H1 (cell line): ENCODE measurements at regions not wholly inside any gene's neighbourhood (a gene's known extent, or its start where the extent isn't known, plus 50 kb on each side); places are given as distances from the start of the nearest gene placed in this dataset.

Source experiments
- CTCF ChIA-PET: fragments of 300-600 bp; sonication (Branson Sonifier 250); formaldehyde crosslinking; loops from one replicate; lab custom pipeline; 2021; ENCODE audit not compliant: partially characterized antibody; lab: Charles Lee
- POLR2A ChIA-PET: fragments of 300-600 bp; sonication (Branson Sonifier 250); formaldehyde crosslinking; loops from one replicate; lab custom pipeline; 2021; ENCODE audit warnings: inconsistent platforms; ENCODE audit not compliant: partially characterized antibody; lab: Charles Lee
- DNase-seq, 2 experiments: peaks; one replicate each; pipeline versions ENCODE4 v3.0.0 to v3.0.0-alpha.2; 2010 to 2022; ENCODE audit warnings: low spot score in 2 of 2, low read depth in 1 of 2, mixed read lengths in 1 of 2
- FAIRE-seq: peaks from 2 replicates; lab custom pipeline; 2011; peaks lifted over from hg19 to GRCh38; lab: Jason Lieb, UNC
- H2AFZ ChIP-seq: 2 replicates; pipeline ENCODE4 v1.8.1; 2012; ENCODE audit warnings: low read length, inconsistent platforms
- H2AK5ac ChIP-seq: 2 replicates; pipeline ENCODE4 v1.6.1; 2013; ENCODE audit warnings: low read depth, low read length
- H2BK120ac ChIP-seq: replicated peaks from 2 replicates; pipeline ENCODE3; 2013; ENCODE audit warnings: low read depth, low read length, inconsistent platforms
- H2BK12ac ChIP-seq: 2 replicates; pipeline ENCODE4 v1.6.1; 2013; ENCODE audit warnings: low read depth, low read length
- H2BK15ac ChIP-seq: 2 replicates; pipeline ENCODE4 v1.6.1; 2013; ENCODE audit warnings: low read length
- H2BK20ac ChIP-seq: 2 replicates; pipeline ENCODE4 v1.6.1; 2013; ENCODE audit warnings: low read length
- H2BK5ac ChIP-seq: 2 replicates; pipeline ENCODE4 v1.6.1; 2013; ENCODE audit warnings: low read depth, low read length
- H3K14ac ChIP-seq: 2 replicates; pipeline ENCODE4 v1.6.1; 2013; ENCODE audit warnings: inconsistent platforms; ENCODE audit not compliant: insufficient read length
- H3K18ac ChIP-seq: 2 replicates; pipeline ENCODE4 v1.6.1; 2013; ENCODE audit warnings: low read length; ENCODE audit errors: extremely low read depth
- H3K23ac ChIP-seq: 2 replicates; pipeline ENCODE4 v1.6.1; 2013; ENCODE audit warnings: inconsistent platforms; ENCODE audit not compliant: insufficient read length
- H3K23me2 ChIP-seq: 2 replicates; pipeline ENCODE4 v1.6.1; 2013; ENCODE audit warnings: low read depth, low read length
- H3K27ac ChIP-seq: 2 replicates; pipeline ENCODE4 v1.6.1; 2011; ENCODE audit warnings: low read depth, low read length, inconsistent platforms
- H3K27me3 ChIP-seq, 4 experiments: replicated peaks in 1 of 4; 1 replicate in 1 of 4; 2 replicates in 3 of 4; pipeline versions ENCODE4 v1.6.1 to v1.8.1; 2011 to 2013; ENCODE audit warnings: low read length in 3 of 4, mild to moderate bottlenecking in 3 of 4, inconsistent platforms in 2 of 4, mixed read lengths in 2 of 4, moderate library complexity in 1 of 4; ENCODE audit not compliant: control insufficient read depth in 3 of 4, insufficient read depth in 3 of 4; ENCODE audit errors: extremely low read depth in 1 of 4
- H3K36me3 ChIP-seq, 4 experiments: 2 replicates each; pipeline versions ENCODE4 v1.6.1 to v1.8.1; 2011 to 2013; ENCODE audit warnings: mild to moderate bottlenecking in 4 of 4, low read length in 3 of 4, moderate library complexity in 2 of 4, control low read depth in 1 of 4, inconsistent platforms in 1 of 4; ENCODE audit not compliant: insufficient read depth in 4 of 4, control insufficient read depth in 2 of 4
- H3K4ac ChIP-seq: replicated peaks from 2 replicates; pipeline ENCODE3; 2013; ENCODE audit warnings: low read length, low read depth, mixed read lengths, inconsistent platforms; ENCODE audit not compliant: insufficient read length
- H3K4me1 ChIP-seq, 4 experiments: replicated peaks in 1 of 4; 1 replicate in 1 of 4; 2 replicates in 3 of 4; pipeline versions ENCODE4 v1.6.1 to v1.8.1; 2011 to 2013; ENCODE audit warnings: low read length in 3 of 4, inconsistent platforms in 2 of 4, mixed read lengths in 1 of 4; ENCODE audit not compliant: insufficient read depth in 4 of 4, control insufficient read depth in 3 of 4
- H3K4me2 ChIP-seq, 2 experiments: 2 replicates each; pipeline versions ENCODE4 v1.6.1 to v1.8.1; 2011 to 2013; ENCODE audit warnings: low read depth in 2 of 2, low read length in 2 of 2, control low read depth in 1 of 2, inconsistent platforms in 1 of 2, mild to moderate bottlenecking in 1 of 2; ENCODE audit not compliant: insufficient read depth in 1 of 2
- H3K4me3 ChIP-seq, 4 experiments: fragments of 200-600, 300-600 bp in 1 of 4; sonication (generic), shearing (Covaris generic), sonication (Bioruptor Twin) in 1 of 4; 2 replicates each; pipeline versions ENCODE4 v1.5.1 to v1.8.1; 2011 to 2016; ENCODE audit warnings: low read length in 4 of 4, low read depth in 3 of 4, control low read depth in 2 of 4, inconsistent platforms in 2 of 4, mild to moderate bottlenecking in 2 of 4, mixed read lengths in 1 of 4, moderate library complexity in 1 of 4; ENCODE audit not compliant: insufficient read depth in 2 of 4; ENCODE audit errors: extremely low read depth in 1 of 4
- H3K56ac ChIP-seq: replicated peaks from 2 replicates; pipeline ENCODE3; 2013; ENCODE audit warnings: low read depth, mild to moderate bottlenecking, mixed read lengths, low read length, inconsistent platforms; ENCODE audit not compliant: insufficient read length
- H3K79me1 ChIP-seq: 2 replicates; pipeline ENCODE4 v1.6.1; 2013; ENCODE audit warnings: low read depth, low read length, control low read depth
- H3K79me2 ChIP-seq, 2 experiments: 2 replicates each; pipeline versions ENCODE4 v1.6.1 to v1.8.1; 2012 to 2013; ENCODE audit warnings: low read length in 2 of 2, mild to moderate bottlenecking in 2 of 2, inconsistent platforms in 1 of 2; ENCODE audit not compliant: insufficient read depth in 2 of 2, control insufficient read depth in 1 of 2
- H3K9ac ChIP-seq, 4 experiments: replicated peaks in 1 of 4; 1 replicate in 1 of 4; 2 replicates in 3 of 4; pipeline versions ENCODE4 v1.6.1 to v1.8.1; 2011 to 2013; ENCODE audit warnings: low read depth in 3 of 4, low read length in 3 of 4, control low read depth in 2 of 4, mild to moderate bottlenecking in 2 of 4, moderate library complexity in 2 of 4, inconsistent platforms in 1 of 4; ENCODE audit errors: extremely low read depth in 1 of 4
- H3K9me3 ChIP-seq, 2 experiments: 2 replicates each; pipeline versions ENCODE4 v1.6.1 to v1.8.1; 2012 to 2013; ENCODE audit warnings: mild to moderate bottlenecking in 2 of 2, moderate library complexity in 2 of 2, control low read depth in 1 of 2, inconsistent platforms in 1 of 2, low read depth in 1 of 2, low read length in 1 of 2, mixed read lengths in 1 of 2; ENCODE audit not compliant: insufficient read depth in 2 of 2
- H4K20me1 ChIP-seq, 2 experiments: replicated peaks in 1 of 2; 2 replicates each; pipeline versions ENCODE3 to v1.8.1; 2011 to 2013; ENCODE audit warnings: inconsistent platforms in 2 of 2, low read length in 2 of 2, mild to moderate bottlenecking in 1 of 2; ENCODE audit not compliant: insufficient read depth in 2 of 2, control insufficient read depth in 1 of 2
- H4K5ac ChIP-seq: 2 replicates; pipeline ENCODE4 v1.6.1; 2013; ENCODE audit warnings: low read length, low read depth, mixed read lengths, inconsistent platforms; ENCODE audit not compliant: insufficient read length
- H4K8ac ChIP-seq: 2 replicates; pipeline ENCODE4 v1.8.0; 2013; ENCODE audit warnings: mild to moderate bottlenecking, moderate library complexity, low read length, inconsistent platforms; ENCODE audit not compliant: insufficient read depth; ENCODE audit errors: extremely low read depth
- H4K91ac ChIP-seq: replicated peaks from 2 replicates; pipeline ENCODE3; 2013; ENCODE audit warnings: low read length, mixed read lengths, inconsistent platforms; ENCODE audit not compliant: insufficient read length
- BACH1 ChIP-seq: IDR thresholded peaks from 2 replicates; pipeline ENCODE4 v1.6.1; 2012; ENCODE audit warnings: low read length, improper control_type of control experiment
- WGBS, 2 experiments: shearing (Covaris generic) in 1 of 2; methylation state at CpG; one replicate each; pipeline versions ENCODE4 v1.1.6 to v1.1.7; 2013 to 2015; ENCODE audit warnings: low lambda C conversion rate in 2 of 2, mixed read lengths in 2 of 2, inconsistent platforms in 1 of 2, low coverage in 1 of 2, missing lambda C conversion rate in 1 of 2; ENCODE audit not compliant: insufficient replicate concordance in 2 of 2, insufficient coverage in 1 of 2, insufficient read length in 1 of 2; ENCODE audit errors: extremely low coverage in 1 of 2, missing lambda C conversion rate in 1 of 2; 5-methylcytosine and 5-hydroxymethylcytosine counted together

DNA sequence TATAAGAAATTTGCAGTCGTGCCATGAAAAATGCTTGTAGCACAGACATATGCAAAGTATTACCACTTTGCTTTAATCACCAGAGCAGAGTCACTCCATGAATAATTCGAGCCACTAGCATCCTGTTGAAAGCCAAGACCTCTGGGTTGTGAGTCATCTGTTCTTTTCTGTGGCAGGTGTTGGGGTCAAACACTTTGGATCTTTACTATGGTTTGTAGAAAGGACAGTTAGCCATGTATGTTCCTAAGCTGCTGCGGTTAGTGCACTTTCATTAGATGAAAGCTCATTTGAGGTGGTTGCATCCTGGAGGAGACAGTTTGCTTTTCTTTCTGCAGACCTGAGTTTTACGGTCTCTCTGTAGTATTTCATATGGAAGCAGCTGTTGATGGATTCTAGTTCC, 223.7 kb downstream of the DMRT2 start:
- H2BK15ac ChIP-seq: no peak overlapping the region
- H3K9me3 ChIP-seq: peaks cover 57 to 66% of the 10 kb centered on the region in 2 experiments
- H4K91ac ChIP-seq: no peak overlapping the region
- no peaks in the 10 kb centered on the region for H4K20me1 ChIP-seq
- H2AFZ ChIP-seq: no peak overlapping the region
- 75% methylated on average over 4 of the region's 4 CpGs; no CpG with 5 or more reads in 1 of the 2 experiments for WGBS, 2 experiments
- H2BK120ac ChIP-seq: no peak overlapping the region
- ChIA-PET CTCF (no interaction called here), POLR2A (no interaction called here)
- no peak overlapping the region for H3K14ac ChIP-seq
- no peak overlapping the region for H2AK5ac ChIP-seq
- no peak overlapping the region for H4K5ac ChIP-seq
- H2BK20ac ChIP-seq: no peak overlapping the region
- no peak for FAIRE-seq
- H4K8ac ChIP-seq: no peak overlapping the region
- no peak overlapping the region for H3K4me2 ChIP-seq
- no peak for TF ChIP-seq BACH1
- H3K9ac ChIP-seq: no peak overlapping the region
- H3K56ac ChIP-seq: no peak overlapping the region
- no peaks in the 10 kb centered on the region for H3K79me1 ChIP-seq
- H3K79me2 ChIP-seq: no peaks in the 10 kb centered on the region
- no peak overlapping the region for H3K23ac ChIP-seq
- no peak for DNase-seq
- no peak overlapping the region for H3K18ac ChIP-seq
- no peaks in the 10 kb centered on the region; the same call in 1 of the 2 replicates for H3K23me2 ChIP-seq
- no peak overlapping the region for H2BK12ac ChIP-seq
- no peak overlapping the region for H3K4ac ChIP-seq
- H3K36me3 ChIP-seq: no peaks in the 10 kb centered on the region
- no peak overlapping the region for H3K4me3 ChIP-seq
- H3K27me3 ChIP-seq: no peaks in the 10 kb centered on the region; a peak in 2 of 7 replicates
- no peak overlapping the region for H3K27ac ChIP-seq
- no peak overlapping the region for H2BK5ac ChIP-seq
- no peaks in the 10 kb centered on the region; a peak in 1 of 7 replicates for H3K4me1 ChIP-seq
